ENCODE measurements at regions not wholly inside any gene's neighbourhood (a gene's known extent, or its start where the extent isn't known, plus 50 kb on each side); places are given as distances from the start of the nearest gene placed in this dataset.

DNA sequence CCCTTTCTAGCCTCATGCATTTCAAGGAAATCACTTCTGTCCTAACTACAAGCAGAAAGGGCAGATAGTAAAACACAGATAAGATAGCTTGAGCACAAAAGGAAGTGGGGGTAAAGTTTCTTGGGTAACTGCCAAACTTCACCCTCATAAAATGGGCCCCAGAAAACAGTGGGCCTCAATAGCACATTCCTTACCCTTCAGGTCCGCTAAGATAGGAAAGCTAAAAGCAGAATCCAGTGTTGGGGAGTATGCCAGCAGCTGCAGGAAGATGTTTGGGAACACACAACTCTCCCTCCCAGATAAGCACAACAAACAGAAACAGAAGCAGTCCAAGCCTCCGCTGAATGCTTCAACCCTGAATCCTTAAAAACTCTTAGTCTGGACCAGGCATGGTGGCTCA is 110.9 kb upstream of the MGAT4C start:
- no peak overlapping the region for H4K5ac ChIP-seq (ENCODE audit: low read length)
- no peak overlapping the region for H3K4me2 ChIP-seq (ENCODE audit: low read length)
- H3K4me1 ChIP-seq (ENCODE audit: control insufficient read depth, low read depth, low read length): no peaks in the 10 kb centered on the region
- no peaks in the 10 kb centered on the region for H3K36me3 ChIP-seq (ENCODE audit: control insufficient read depth, insufficient read depth, low read length)
- no peak overlapping the region for H3K27ac ChIP-seq (ENCODE audit: low read depth, low read length)
- H3K79me2 ChIP-seq (ENCODE audit: control insufficient read depth, insufficient read depth, low read length): no peaks in the 10 kb centered on the region
- H2BK120ac ChIP-seq (ENCODE audit: low read depth, low read length): no peak overlapping the region
- no peak overlapping the region for H2AK5ac ChIP-seq (ENCODE audit: low read length)
- no peak overlapping the region for H4K8ac ChIP-seq (ENCODE audit: low read depth, low read length)
- H3K56ac ChIP-seq (ENCODE audit: low read length): peak overlapping the region; percentile 15
- no peaks in the 10 kb centered on the region for H3K79me1 ChIP-seq (ENCODE audit: low read length)
- H3K4me3 ChIP-seq (ENCODE audit: low read length): no peak overlapping the region
- no peak overlapping the region for H3K9ac ChIP-seq (ENCODE audit: low read length)
- no peak overlapping the region for H2BK5ac ChIP-seq (ENCODE audit: low read length)
- peak; percentile 12 for DNase-seq
- no peak overlapping the region for H3K4ac ChIP-seq (ENCODE audit: low read depth, low read length)
- no peaks in the 10 kb centered on the region for H3K27me3 ChIP-seq (ENCODE audit: insufficient read depth, low read length, poor library complexity)
- no peak overlapping the region for H3K18ac ChIP-seq (ENCODE audit: low read length)
- H2BK15ac ChIP-seq (replicated peaks; ENCODE audit: low read depth): no peak overlapping the region
- H3K23ac ChIP-seq (ENCODE audit: low read length): no peak overlapping the region
- no CpG with 5 or more reads among the region's 2 CpGs for WGBS (ENCODE audit: extremely low coverage, insufficient coverage, low lambda C conversion rate)

DNA sequence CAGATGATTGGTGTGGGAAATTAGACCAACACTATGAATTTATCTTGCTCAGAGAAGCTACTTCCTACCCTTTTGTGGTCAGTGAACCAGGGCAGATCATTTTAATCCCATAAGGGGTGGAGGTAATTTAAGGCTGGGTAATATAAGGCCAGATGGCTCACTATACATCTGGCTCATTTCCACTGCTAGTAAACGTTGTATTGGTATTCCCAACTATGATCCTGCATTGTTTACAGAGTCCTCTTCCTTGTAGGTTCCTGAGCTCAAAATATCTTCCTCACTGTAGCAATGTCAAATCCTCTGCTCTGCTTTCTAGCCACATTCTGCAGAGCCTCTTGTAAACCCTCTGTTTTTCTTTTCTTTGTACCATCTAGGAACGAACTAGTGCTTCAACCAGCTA is 93.0 kb upstream of the MGAT4C start:
- no peak overlapping the region for H3K18ac ChIP-seq (ENCODE audit: low read length)
- no peaks in the 10 kb centered on the region for H3K79me2 ChIP-seq (ENCODE audit: control insufficient read depth, insufficient read depth, low read length)
- no peak overlapping the region for H3K56ac ChIP-seq (ENCODE audit: low read length)
- H3K4me2 ChIP-seq (ENCODE audit: low read length): no peak overlapping the region
- no peak overlapping the region for H2AK5ac ChIP-seq (ENCODE audit: low read length)
- H2BK120ac ChIP-seq (ENCODE audit: low read depth, low read length): no peak overlapping the region
- no peaks in the 10 kb centered on the region for H3K27me3 ChIP-seq (ENCODE audit: insufficient read depth, low read length, poor library complexity)
- no peak for DNase-seq
- peak overlapping the region; percentile 12 for H4K5ac ChIP-seq (ENCODE audit: low read length)
- no peaks in the 10 kb centered on the region for H3K36me3 ChIP-seq (ENCODE audit: control insufficient read depth, insufficient read depth, low read length)
- no peak overlapping the region for H3K23ac ChIP-seq (ENCODE audit: low read length)
- H3K4ac ChIP-seq (ENCODE audit: low read depth, low read length): no peak overlapping the region
- no peak overlapping the region for H4K8ac ChIP-seq (ENCODE audit: low read depth, low read length)
- no peak overlapping the region for H3K9ac ChIP-seq (ENCODE audit: low read length)
- no CpG with 5 or more reads among the region's 2 CpGs for WGBS (ENCODE audit: extremely low coverage, insufficient coverage, low lambda C conversion rate)
- H3K4me3 ChIP-seq (ENCODE audit: low read length): no peak overlapping the region
- H2BK5ac ChIP-seq (ENCODE audit: low read length): no peak overlapping the region
- H3K79me1 ChIP-seq (ENCODE audit: low read length): no peaks in the 10 kb centered on the region
- H3K4me1 ChIP-seq (ENCODE audit: control insufficient read depth, low read depth, low read length): no peaks in the 10 kb centered on the region
- H3K27ac ChIP-seq (ENCODE audit: low read depth, low read length): no peak overlapping the region
- no peak overlapping the region for H2BK15ac ChIP-seq (replicated peaks; ENCODE audit: low read depth)

DNA sequence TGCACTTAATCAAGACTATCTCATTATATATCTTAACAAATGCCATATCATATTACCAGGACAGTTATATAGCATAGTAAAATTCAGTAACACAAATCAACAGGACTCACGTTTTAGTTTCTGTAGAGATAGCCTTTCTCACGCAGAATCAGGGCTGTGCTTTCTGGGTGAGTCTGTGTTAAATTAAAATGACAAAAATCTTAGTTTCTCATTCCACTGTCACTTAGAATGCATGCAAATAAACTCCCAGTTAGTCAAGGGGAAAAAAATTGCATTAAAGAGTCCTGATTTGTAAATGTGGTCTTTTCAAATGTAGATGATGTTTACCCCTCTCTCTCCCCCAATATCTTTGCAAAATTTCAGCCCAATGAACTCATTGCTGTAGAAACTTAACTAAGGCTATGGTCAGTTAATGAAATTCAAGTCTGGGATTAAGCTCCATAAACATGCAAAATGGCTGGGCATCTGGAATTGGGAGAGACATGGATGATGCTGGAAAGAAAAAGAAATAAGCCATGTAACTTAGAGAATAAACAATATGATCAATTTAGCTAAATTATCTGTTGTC is 77.8 kb upstream of the MGAT4C start:
- Histone ChIP-seq H3K4ac (ENCODE audit: low read depth, low read length) (no peak overlapping the region), H2BK120ac (ENCODE audit: low read depth, low read length) (no peak overlapping the region), H3K36me3 (ENCODE audit: control insufficient read depth, insufficient read depth, low read length) (no peaks in the 10 kb centered on the region), H3K56ac (ENCODE audit: low read length) (no peak overlapping the region), H3K23ac (ENCODE audit: low read length) (no peak overlapping the region), H3K4me3 (ENCODE audit: low read length) (no peak overlapping the region), H3K79me1 (ENCODE audit: low read length) (no peaks in the 10 kb centered on the region), H3K27me3 (ENCODE audit: insufficient read depth, low read length, poor library complexity) (no peaks in the 10 kb centered on the region), H4K8ac (ENCODE audit: low read depth, low read length) (no peak overlapping the region), H3K9ac (ENCODE audit: low read length) (no peak overlapping the region), H3K4me1 (ENCODE audit: control insufficient read depth, low read depth, low read length) (no peaks in the 10 kb centered on the region), H2BK15ac (replicated peaks; ENCODE audit: low read depth) (no peak overlapping the region), H2BK5ac (ENCODE audit: low read length) (no peak overlapping the region), H3K18ac (ENCODE audit: low read length) (no peak overlapping the region), H3K79me2 (ENCODE audit: control insufficient read depth, insufficient read depth, low read length) (no peaks in the 10 kb centered on the region), H4K5ac (ENCODE audit: low read length) (no peak overlapping the region), H3K4me2 (ENCODE audit: low read length) (no peak overlapping the region), H2AK5ac (ENCODE audit: low read length) (no peak overlapping the region), H3K27ac (ENCODE audit: low read depth, low read length) (no peak overlapping the region)
- no CpG with 5 or more reads among the region's 2 CpGs for WGBS (ENCODE audit: extremely low coverage, insufficient coverage, low lambda C conversion rate)
- no peak for DNase-seq

DNA sequence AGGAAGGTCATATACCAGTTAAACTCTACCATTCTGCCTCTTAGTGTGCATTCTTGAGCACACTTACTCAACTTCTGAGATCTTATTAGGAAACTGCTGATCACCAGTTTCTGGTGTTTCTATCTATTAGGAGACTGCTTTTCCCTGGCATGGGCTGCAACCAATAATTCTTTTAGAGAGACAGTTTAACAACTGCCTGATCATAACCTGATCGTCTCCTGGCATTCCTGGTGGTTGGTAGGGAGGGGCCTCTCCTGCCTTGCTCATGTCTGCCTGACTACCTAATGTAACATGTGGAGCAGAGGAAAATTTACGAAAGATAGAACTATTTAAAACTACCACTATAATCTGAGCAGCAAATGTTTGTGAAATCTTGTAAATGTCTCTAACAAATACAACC is 75.3 kb upstream of the MGAT4C start:
- no peaks in the 10 kb centered on the region for H3K4me1 ChIP-seq (ENCODE audit: control insufficient read depth, low read depth, low read length)
- no peak overlapping the region for H2BK5ac ChIP-seq (ENCODE audit: low read length)
- no peaks in the 10 kb centered on the region for H3K27me3 ChIP-seq (ENCODE audit: insufficient read depth, low read length, poor library complexity)
- H2BK15ac ChIP-seq (replicated peaks; ENCODE audit: low read depth): no peak overlapping the region
- no peak overlapping the region for H3K4me2 ChIP-seq (ENCODE audit: low read length)
- no peak overlapping the region for H4K8ac ChIP-seq (ENCODE audit: low read depth, low read length)
- H2BK120ac ChIP-seq (ENCODE audit: low read depth, low read length): no peak overlapping the region
- DNase-seq: peak; percentile 19
- H3K27ac ChIP-seq (ENCODE audit: low read depth, low read length): no peak overlapping the region
- no peak overlapping the region for H3K56ac ChIP-seq (ENCODE audit: low read length)
- H3K79me2 ChIP-seq (ENCODE audit: control insufficient read depth, insufficient read depth, low read length): no peaks in the 10 kb centered on the region
- no peaks in the 10 kb centered on the region for H3K79me1 ChIP-seq (ENCODE audit: low read length)
- no peak overlapping the region for H4K5ac ChIP-seq (ENCODE audit: low read length)
- no CpG with 5 or more reads among the region's 2 CpGs for WGBS (ENCODE audit: extremely low coverage, insufficient coverage, low lambda C conversion rate)
- H2AK5ac ChIP-seq (ENCODE audit: low read length): no peak overlapping the region
- no peak overlapping the region for H3K4ac ChIP-seq (ENCODE audit: low read depth, low read length)
- no peak overlapping the region for H3K23ac ChIP-seq (ENCODE audit: low read length)
- H3K36me3 ChIP-seq (ENCODE audit: control insufficient read depth, insufficient read depth, low read length): no peaks in the 10 kb centered on the region
- H3K9ac ChIP-seq (ENCODE audit: low read length): no peak overlapping the region
- no peak overlapping the region for H3K18ac ChIP-seq (ENCODE audit: low read length)
- no peak overlapping the region for H3K4me3 ChIP-seq (ENCODE audit: low read length)

DNA sequence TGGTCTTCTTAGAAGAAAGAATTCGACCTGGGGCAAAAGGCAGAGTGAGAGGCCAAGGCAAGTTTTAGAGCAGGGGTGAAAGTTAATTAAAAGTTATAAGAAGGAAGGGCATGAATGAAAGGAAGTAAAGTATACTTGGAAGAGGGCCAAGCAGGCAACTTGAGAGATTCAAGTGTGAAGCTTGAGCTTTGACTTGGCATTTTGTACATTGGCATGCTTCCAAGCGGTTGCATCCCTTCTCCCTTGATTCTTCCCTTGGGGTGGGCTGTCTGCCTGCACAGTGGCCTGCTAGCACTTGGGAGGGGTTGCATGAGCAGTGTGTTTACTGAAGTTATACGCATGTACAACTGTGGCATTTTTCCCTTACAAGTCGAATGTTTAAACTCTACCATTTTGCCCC is 74.8 kb upstream of the MGAT4C start:
- no peak overlapping the region for H2BK15ac ChIP-seq (replicated peaks; ENCODE audit: low read depth)
- no peak overlapping the region for H3K18ac ChIP-seq (ENCODE audit: low read length)
- H3K23ac ChIP-seq (ENCODE audit: low read length): no peak overlapping the region
- H3K4me2 ChIP-seq (ENCODE audit: low read length): no peak overlapping the region
- H3K4ac ChIP-seq (ENCODE audit: low read depth, low read length): no peak overlapping the region
- no peak overlapping the region for H2BK5ac ChIP-seq (ENCODE audit: low read length)
- no CpG with 5 or more reads among the region's 4 CpGs for WGBS (ENCODE audit: extremely low coverage, insufficient coverage, low lambda C conversion rate)
- H4K5ac ChIP-seq (ENCODE audit: low read length): no peak overlapping the region
- no peaks in the 10 kb centered on the region for H3K79me1 ChIP-seq (ENCODE audit: low read length)
- H4K8ac ChIP-seq (ENCODE audit: low read depth, low read length): peak overlapping the region; percentile 39
- no peaks in the 10 kb centered on the region for H3K36me3 ChIP-seq (ENCODE audit: control insufficient read depth, insufficient read depth, low read length)
- no peak overlapping the region for H2BK120ac ChIP-seq (ENCODE audit: low read depth, low read length)
- no peak for DNase-seq
- H3K4me3 ChIP-seq (ENCODE audit: low read length): no peak overlapping the region
- no peaks in the 10 kb centered on the region for H3K27me3 ChIP-seq (ENCODE audit: insufficient read depth, low read length, poor library complexity)
- no peaks in the 10 kb centered on the region for H3K4me1 ChIP-seq (ENCODE audit: control insufficient read depth, low read depth, low read length)
- no peak overlapping the region for H3K56ac ChIP-seq (ENCODE audit: low read length)
- H3K27ac ChIP-seq (ENCODE audit: low read depth, low read length): no peak overlapping the region
- H2AK5ac ChIP-seq (ENCODE audit: low read length): no peak overlapping the region
- H3K79me2 ChIP-seq (ENCODE audit: control insufficient read depth, insufficient read depth, low read length): no peaks in the 10 kb centered on the region
- H3K9ac ChIP-seq (ENCODE audit: low read length): no peak overlapping the region

DNA sequence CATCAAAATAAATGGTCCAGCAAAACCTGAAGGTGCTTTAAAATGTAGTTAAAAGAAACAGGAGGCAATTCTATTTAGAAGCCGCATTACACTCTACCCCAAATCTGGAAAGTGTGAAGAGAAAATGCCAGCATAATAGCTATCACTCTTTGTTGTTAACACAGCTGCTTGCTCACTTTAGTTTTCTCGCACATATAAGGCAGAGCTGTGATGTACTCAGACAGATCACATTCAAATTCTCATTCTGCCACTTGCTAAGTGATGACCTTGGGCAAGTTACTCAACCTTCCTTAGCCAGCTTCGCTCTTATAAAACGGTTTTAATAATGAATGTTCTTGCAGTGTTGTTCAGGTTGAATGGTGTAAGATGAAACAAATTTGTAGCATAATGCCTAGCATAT is 56.0 kb upstream of the MGAT4C start:
- Histone ChIP-seq H3K79me1 (ENCODE audit: low read length) (no peaks in the 10 kb centered on the region), H2BK15ac (replicated peaks; ENCODE audit: low read depth) (no peak overlapping the region), H2BK120ac (ENCODE audit: low read depth, low read length) (no peak overlapping the region), H4K5ac (ENCODE audit: low read length) (no peak overlapping the region), H3K23ac (ENCODE audit: low read length) (no peak overlapping the region), H4K8ac (ENCODE audit: low read depth, low read length) (no peak overlapping the region), H2BK5ac (ENCODE audit: low read length) (no peak overlapping the region), H3K4ac (ENCODE audit: low read depth, low read length) (no peak overlapping the region), H2AK5ac (ENCODE audit: low read length) (no peak overlapping the region), H3K27me3 (ENCODE audit: insufficient read depth, low read length, poor library complexity) (no peaks in the 10 kb centered on the region), H3K79me2 (ENCODE audit: control insufficient read depth, insufficient read depth, low read length) (no peaks in the 10 kb centered on the region), H3K18ac (ENCODE audit: low read length) (no peak overlapping the region), H3K56ac (ENCODE audit: low read length) (no peak overlapping the region), H3K4me2 (ENCODE audit: low read length) (no peak overlapping the region), H3K4me3 (ENCODE audit: low read length) (no peak overlapping the region), H3K4me1 (ENCODE audit: control insufficient read depth, low read depth, low read length) (no peaks in the 10 kb centered on the region), H3K9ac (ENCODE audit: low read length) (no peak overlapping the region), H3K27ac (ENCODE audit: low read depth, low read length) (no peak overlapping the region), H3K36me3 (ENCODE audit: control insufficient read depth, insufficient read depth, low read length) (no peaks in the 10 kb centered on the region)
- WGBS (ENCODE audit: extremely low coverage, insufficient coverage, low lambda C conversion rate): no CpG with 5 or more reads among the region's 4 CpGs
- DNase-seq: no peak

Data from mesendoderm (in vitro differentiated cells).